ENCODE measurements at regions not wholly inside any gene's neighbourhood (a gene's known extent, or its start where the extent isn't known, plus 50 kb on each side); places are given as distances from the start of the nearest gene placed in this dataset.

GRCh38 chr13:89287381-89287780 lies 1616.2 kb downstream of the SLITRK5 start:
- TF ChIP-seq CTCF (IDR thresholded peaks at IDR 0.05; ENCODE audit: insufficient read depth, low read length) (no peak), REST (IDR thresholded peaks at IDR 0.05; ENCODE audit: insufficient replicate concordance, low read depth) (no peak), SPI1 (IDR thresholded peaks at IDR 0.05; ENCODE audit: borderline replicate concordance, low read depth) (no peak)
